ENCODE measurements at regions not wholly inside any gene's neighbourhood (a gene's known extent, or its start where the extent isn't known, plus 50 kb on each side); places are given as distances from the start of the nearest gene placed in this dataset. TPM values are rescaled to one million over a fixed set of nuclear protein-coding genes. Genes with fewer than 3 reads are reported as not detected.

Small RNA genes lying in the stretch of these regions (small RNA-seq; reads per million reads assigned to genes)
- gene RNA5SP19 (ENCODE audit: low replicate concordance), result not detected
